ENCODE measurements at regions not wholly inside any gene's neighbourhood (a gene's known extent, or its start where the extent isn't known, plus 50 kb on each side); places are given as distances from the start of the nearest gene placed in this dataset.

DNA sequence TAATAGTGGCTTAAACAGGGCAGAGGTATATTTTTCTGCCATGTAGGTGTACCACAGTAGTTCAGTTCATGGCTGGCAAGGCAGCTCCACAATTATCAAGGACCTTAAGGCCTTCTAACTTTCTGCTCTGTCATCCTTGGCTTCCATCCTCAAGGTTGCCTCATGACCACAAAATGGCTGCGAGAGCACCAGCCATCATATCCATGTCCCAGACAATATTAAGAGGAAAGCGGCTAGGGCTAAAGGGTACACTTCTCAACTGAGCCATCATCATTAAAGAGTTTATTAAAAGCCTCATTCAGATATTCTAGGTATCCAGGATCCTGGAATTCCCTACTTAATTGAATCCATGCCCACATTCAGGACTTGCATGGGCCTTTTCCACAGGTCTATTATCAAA lies 62.7 kb upstream of the MRI1 start:
- TF ChIP-seq POLR2A (IDR thresholded peaks at IDR 0.05) (no peak), POLR2AphosphoS5 (IDR thresholded peaks at IDR 0.05) (no peak)
- TF ChIP-seq, protein P1, sequence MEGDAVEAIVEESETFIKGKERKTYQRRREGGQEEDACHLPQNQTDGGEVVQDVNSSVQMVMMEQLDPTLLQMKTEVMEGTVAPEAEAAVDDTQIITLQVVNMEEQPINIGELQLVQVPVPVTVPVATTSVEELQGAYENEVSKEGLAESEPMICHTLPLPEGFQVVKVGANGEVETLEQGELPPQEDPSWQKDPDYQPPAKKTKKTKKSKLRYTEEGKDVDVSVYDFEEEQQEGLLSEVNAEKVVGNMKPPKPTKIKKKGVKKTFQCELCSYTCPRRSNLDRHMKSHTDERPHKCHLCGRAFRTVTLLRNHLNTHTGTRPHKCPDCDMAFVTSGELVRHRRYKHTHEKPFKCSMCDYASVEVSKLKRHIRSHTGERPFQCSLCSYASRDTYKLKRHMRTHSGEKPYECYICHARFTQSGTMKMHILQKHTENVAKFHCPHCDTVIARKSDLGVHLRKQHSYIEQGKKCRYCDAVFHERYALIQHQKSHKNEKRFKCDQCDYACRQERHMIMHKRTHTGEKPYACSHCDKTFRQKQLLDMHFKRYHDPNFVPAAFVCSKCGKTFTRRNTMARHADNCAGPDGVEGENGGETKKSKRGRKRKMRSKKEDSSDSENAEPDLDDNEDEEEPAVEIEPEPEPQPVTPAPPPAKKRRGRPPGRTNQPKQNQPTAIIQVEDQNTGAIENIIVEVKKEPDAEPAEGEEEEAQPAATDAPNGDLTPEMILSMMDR (IDR thresholded peaks at IDR 0.05 in 8 of 11, conservative IDR thresholded peaks at IDR 0.05 in 3 of 11) = no peak
- H3K27ac ChIP-seq = no peak overlapping the region
- H3K27me3 ChIP-seq (replicated peaks in 1 of 7) = peaks cover 0 to 41% (median 5%) of the 10 kb centered on the region in 7 donors
- H3K36me3 ChIP-seq = no peaks in the 10 kb centered on the region
- no peak overlapping the region for H3K4me3 ChIP-seq
- intact Hi-C loops (cut with DNase I; ENCODE audit: low total_unique reads) = no loop called here
- H3K9me3 ChIP-seq = peaks cover 0 to 35% (median 13%) of the 10 kb centered on the region in 8 donors
- H3K4me1 ChIP-seq = no peaks in the 10 kb centered on the region
- WGBS, 5 donors = 94 to 100% (median 98%) methylated on average over 1 to 2 of the region's 2 CpGs
- no peak for DNase-seq

DNA sequence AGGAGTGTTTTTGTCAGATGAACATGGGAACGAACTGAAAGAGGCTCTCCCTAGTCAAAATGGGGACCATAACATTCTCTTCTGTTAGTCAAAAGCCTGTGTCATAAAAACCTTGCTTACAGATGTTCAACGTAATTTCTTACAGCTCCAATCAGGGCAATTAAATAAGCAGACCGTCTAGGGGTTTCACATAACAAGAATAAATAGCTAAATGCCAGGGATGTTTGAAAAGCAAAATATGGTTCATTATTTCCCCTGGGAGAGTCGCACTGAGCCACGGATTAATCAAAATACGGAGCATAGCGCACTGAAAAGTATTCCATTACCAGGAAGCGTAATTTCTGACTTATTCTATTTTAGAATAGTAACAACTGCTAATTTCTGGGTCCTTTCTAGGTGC lies 63.7 kb upstream of the MRI1 start:
- Histone ChIP-seq H3K4me3 (no peak overlapping the region), H3K4me1 (no peaks in the 10 kb centered on the region), H3K27ac (no peak overlapping the region), H3K36me3 (no peaks in the 10 kb centered on the region), H3K9me3 (peaks cover 0 to 27% (median 5%) of the 10 kb centered on the region in 8 donors), H3K27me3 (replicated peaks in 1 of 7) (peaks cover 0 to 41% (median 5%) of the 10 kb centered on the region in 7 donors)
- 76 to 86% (median 79%) methylated on average over 8 of the region's 8 CpGs for WGBS, 5 donors
- TF ChIP-seq, protein P1 (IDR thresholded peaks at IDR 0.05 in 8 of 11, conservative IDR thresholded peaks at IDR 0.05 in 3 of 11) = no peak
- TF ChIP-seq POLR2AphosphoS5 (IDR thresholded peaks at IDR 0.05) (no peak), POLR2A (IDR thresholded peaks at IDR 0.05) (no peak)
- DNase-seq = no peak
- intact Hi-C loops (cut with DNase I; ENCODE audit: low total_unique reads) = no loop called here

DNA sequence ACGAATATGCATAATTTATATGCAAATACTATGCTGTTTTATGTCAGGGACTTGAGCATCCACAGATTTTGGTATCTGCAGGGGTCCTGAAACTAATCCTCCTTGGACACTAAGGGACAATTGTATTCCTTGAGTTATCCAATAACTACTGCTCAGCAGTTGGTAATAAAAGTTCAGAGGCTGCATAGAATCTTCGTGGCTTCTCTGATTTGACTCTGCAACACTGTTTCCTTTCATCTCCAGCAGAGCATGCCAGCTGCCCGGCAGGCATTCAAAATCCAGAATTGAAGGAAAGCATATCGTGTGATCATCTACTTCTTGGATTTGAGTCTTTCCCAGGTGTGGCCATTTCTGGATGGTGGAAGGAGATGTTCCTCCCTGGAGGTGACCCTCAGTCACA lies 64.5 kb upstream of the MRI1 start:
- intact Hi-C loops (cut with DNase I; ENCODE audit: low total_unique reads) = no loop called here
- Histone ChIP-seq H3K27me3 (replicated peaks in 1 of 7) (peaks cover 0 to 48% (median 5%) of the 10 kb centered on the region in 7 donors), H3K27ac (no peak overlapping the region), H3K36me3 (no peaks in the 10 kb centered on the region), H3K4me1 (no peaks in the 10 kb centered on the region), H3K9me3 (peaks cover 0 to 19% (median 2%) of the 10 kb centered on the region in 8 donors), H3K4me3 (no peak overlapping the region)
- no peak for DNase-seq
- TF ChIP-seq POLR2A (IDR thresholded peaks at IDR 0.05) (no peak), POLR2AphosphoS5 (IDR thresholded peaks at IDR 0.05) (no peak)
- TF ChIP-seq, protein P1 (IDR thresholded peaks at IDR 0.05 in 8 of 11, conservative IDR thresholded peaks at IDR 0.05 in 3 of 11) = no peak
- WGBS, 5 donors = 39 to 56% (median 43%) methylated on average over 4 of the region's 4 CpGs

DNA sequence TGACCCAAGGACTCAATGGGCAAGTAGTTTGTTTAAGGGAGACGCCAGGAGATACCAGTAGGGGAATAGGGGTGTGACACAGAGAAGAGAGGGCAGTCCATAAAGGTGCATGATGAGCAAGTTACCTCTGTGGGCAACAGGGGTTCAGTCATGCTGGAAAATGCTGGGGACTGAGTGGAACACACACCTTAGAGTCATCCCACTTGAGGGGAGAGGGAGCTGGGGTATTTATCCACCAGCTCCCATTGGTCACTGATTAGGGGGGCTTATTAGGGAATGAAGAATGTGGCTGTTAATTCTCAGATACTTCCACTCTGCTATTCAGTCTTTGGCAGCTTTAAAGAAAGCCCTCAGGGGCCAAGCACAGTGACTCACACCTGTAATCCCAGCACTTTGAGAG lies 67.5 kb upstream of the MRI1 start:
- Histone ChIP-seq H3K27me3 (replicated peaks in 1 of 7) (peaks cover 0 to 58% (median 8%) of the 10 kb centered on the region in 7 donors), H3K4me3 (no peak overlapping the region), H3K36me3 (no peaks in the 10 kb centered on the region), H3K9me3 (peaks cover 0 to 13% (median 2%) of the 10 kb centered on the region in 8 donors), H3K27ac (no peak overlapping the region), H3K4me1 (no peaks in the 10 kb centered on the region)
- no peak for TF ChIP-seq POLR2AphosphoS5 (IDR thresholded peaks at IDR 0.05)
- TF ChIP-seq, protein P1 (IDR thresholded peaks at IDR 0.05 in 8 of 11, conservative IDR thresholded peaks at IDR 0.05 in 3 of 11) = no peak
- no peak for TF ChIP-seq POLR2A (IDR thresholded peaks at IDR 0.05)
- 64 to 85% (median 80%) methylated on average over 1 of the region's 1 CpG for WGBS, 5 donors
- DNase-seq = no peak
- intact Hi-C loops (cut with DNase I; ENCODE audit: low total_unique reads) = no loop called here
